OCI-LY1 (cell line): ENCODE measurements at regions not wholly inside any gene's neighbourhood (a gene's known extent, or its start where the extent isn't known, plus 50 kb on each side); places are given as distances from the start of the nearest gene placed in this dataset.
A peak's percentile ranks its signal among the peaks of the same experiment; 100 is the strongest.

Experiments
- H2AFZ ChIP-seq: fragments of 200-600 bp; sonication (generic), shearing (Covaris generic); 2 replicates; pipeline ENCODE4 v1.6.0; 2014; ENCODE audit warnings: antibody characterized with exemption, mild to moderate bottlenecking, low read length
- H3F3A ChIP-seq: fragments of 200-600 bp; sonication (generic), shearing (Covaris generic); 2 replicates; pipeline ENCODE4 v1.6.0; 2014; ENCODE audit warnings: mild to moderate bottlenecking, antibody characterized with exemption, low read length, moderate library complexity; ENCODE audit not compliant: insufficient read depth
- H3K27ac ChIP-seq: fragments of 200-600 bp; sonication (generic); 2 replicates; pipeline ENCODE4 v1.5.1; 2014; ENCODE audit warnings: low read length, mixed run types, mild to moderate bottlenecking, low read depth; ENCODE audit not compliant: poor library complexity, severe bottlenecking
- H3K27me3 ChIP-seq: fragments of 200-600 bp; sonication (generic); 2 replicates; pipeline ENCODE4 v1.6.0; 2014; ENCODE audit warnings: antibody characterized with exemption, mild to moderate bottlenecking, low read length, moderate library complexity; ENCODE audit not compliant: insufficient read depth
- H3K36me3 ChIP-seq: fragments of 200-600 bp; sonication (generic); 2 replicates; pipeline ENCODE4 v1.6.1; 2014; ENCODE audit warnings: mild to moderate bottlenecking, antibody characterized with exemption, low read length, moderate library complexity, mixed read lengths; ENCODE audit not compliant: insufficient read depth
- H3K4me1 ChIP-seq: fragments of 200-600 bp; sonication (generic); 2 replicates; pipeline ENCODE4 v1.5.1; 2014; ENCODE audit warnings: mild to moderate bottlenecking, low read length, moderate library complexity; ENCODE audit not compliant: insufficient read depth, severe bottlenecking
- H3K4me2 ChIP-seq: fragments of 200-600 bp; sonication (generic), shearing (Covaris generic); 2 replicates; pipeline ENCODE4 v1.6.1; 2014; ENCODE audit warnings: low read length
- H3K4me3 ChIP-seq: fragments of 200-600 bp; sonication (generic); 2 replicates; pipeline ENCODE4 v1.5.1; 2014; ENCODE audit warnings: low read length, low read depth, mild to moderate bottlenecking, mixed read lengths; ENCODE audit not compliant: poor library complexity, severe bottlenecking
- H3K79me2 ChIP-seq: fragments of 200-600 bp; shearing (Covaris generic); 2 replicates; pipeline ENCODE4 v1.6.1; 2016; ENCODE audit warnings: mixed run types, low read length, mixed read lengths; ENCODE audit not compliant: insufficient read depth
- H3K9ac ChIP-seq: fragments of 200-600 bp; sonication (generic), shearing (Covaris generic); 2 replicates; pipeline ENCODE4 v1.6.1; 2014; ENCODE audit warnings: mild to moderate bottlenecking, low read length, mixed read lengths
- H3K9me2 ChIP-seq: fragments of 200-600 bp; sonication (generic), shearing (Covaris generic); 2 replicates; pipeline ENCODE4 v1.6.1; 2014; ENCODE audit warnings: low read depth, mild to moderate bottlenecking, low read length, mixed read lengths
- H3K9me3 ChIP-seq: fragments of 200-600 bp; shearing (Covaris generic); 2 replicates; pipeline ENCODE4 v1.6.1; 2014; ENCODE audit warnings: low read length, mixed read lengths
- H4K20me1 ChIP-seq: fragments of 200-600 bp; sonication (generic), shearing (Covaris generic); 2 replicates; pipeline ENCODE4 v1.6.0; 2016; ENCODE audit warnings: mild to moderate bottlenecking, low read length; ENCODE audit not compliant: insufficient read depth
- CTCF ChIP-seq: fragments of 200-600 bp; sonication (generic), shearing (Covaris generic); IDR thresholded peaks from 2 replicates; pipeline ENCODE4 v1.5.1; 2017; ENCODE audit warnings: mild to moderate bottlenecking, antibody characterized with exemption, low read length, moderate library complexity, mixed read lengths
- EZH2 ChIP-seq: fragments of 200-600 bp; sonication (generic), shearing (Covaris generic); IDR thresholded peaks from 2 replicates; pipeline ENCODE4 v1.8.0; 2017; ENCODE audit warnings: borderline replicate concordance, mixed run types, mild to moderate bottlenecking, antibody characterized with exemption, low read length, moderate library complexity, mixed read lengths

GRCh38 chr5:173765661-173766060, 122.5 kb upstream of the CPEB4 start:
- H2AFZ ChIP-seq: no peak overlapping the region
- H3K36me3 ChIP-seq: no peaks in the 10 kb centered on the region
- H3K9me3 ChIP-seq: no peaks in the 10 kb centered on the region
- TF ChIP-seq EZH2: no peak
- TF ChIP-seq CTCF: no peak
- H4K20me1 ChIP-seq: no peaks in the 10 kb centered on the region
- H3K4me2 ChIP-seq: no peak overlapping the region; the same call in 1 of the 2 replicates
- H3K4me3 ChIP-seq: no peak overlapping the region
- H3K27ac ChIP-seq: peak overlapping the region; percentile 63
- no peak overlapping the region; the same call in 1 of the 2 replicates for H3K9ac ChIP-seq
- no peaks in the 10 kb centered on the region for H3K9me2 ChIP-seq
- H3F3A ChIP-seq: no peaks in the 10 kb centered on the region
- peaks cover 84% of the 10 kb centered on the region for H3K4me1 ChIP-seq
- H3K27me3 ChIP-seq: no peaks in the 10 kb centered on the region
- no peaks in the 10 kb centered on the region for H3K79me2 ChIP-seq

- no peak for TF ChIP-seq CTCF
- no peak for TF ChIP-seq EZH2
- Histone ChIP-seq H3K9me3 (no peaks in the 10 kb centered on the region), H4K20me1 (no peaks in the 10 kb centered on the region), H3K79me2 (no peaks in the 10 kb centered on the region), H3K4me2 (no peak overlapping the region; the same call in 1 of the 2 replicates), H2AFZ (no peak overlapping the region), H3F3A (no peaks in the 10 kb centered on the region), H3K9me2 (no peaks in the 10 kb centered on the region), H3K4me3 (no peak overlapping the region), H3K4me1 (peaks cover 98% of the 10 kb centered on the region), H3K9ac (no peak overlapping the region), H3K27me3 (no peaks in the 10 kb centered on the region), H3K27ac (peak overlapping the region; percentile 15), H3K36me3 (no peaks in the 10 kb centered on the region)
These were observed 120.4 kb upstream of the CPEB4 start for GRCh38 chr5:173767574-173768266.

- no peaks in the 10 kb centered on the region for H3K27me3 ChIP-seq
- no peaks in the 10 kb centered on the region for H3K9me2 ChIP-seq
- H3F3A ChIP-seq: no peaks in the 10 kb centered on the region
- H3K4me1 ChIP-seq: peaks cover 98% of the 10 kb centered on the region
- no peaks in the 10 kb centered on the region for H4K20me1 ChIP-seq
- H3K27ac ChIP-seq: peak overlapping the region; percentile 6
- TF ChIP-seq CTCF: no peak
- no peak for TF ChIP-seq EZH2
- no peak overlapping the region for H2AFZ ChIP-seq
- H3K9me3 ChIP-seq: no peaks in the 10 kb centered on the region
- no peaks in the 10 kb centered on the region for H3K36me3 ChIP-seq
- H3K9ac ChIP-seq: no peak overlapping the region
- no peaks in the 10 kb centered on the region for H3K79me2 ChIP-seq
- H3K4me3 ChIP-seq: no peak overlapping the region
- no peak overlapping the region for H3K4me2 ChIP-seq
These were observed 119.8 kb upstream of the CPEB4 start for GRCh38 chr5:173768267-173768806.
